ENCODE measurements at regions not wholly inside any gene's neighbourhood (a gene's known extent, or its start where the extent isn't known, plus 50 kb on each side); places are given as distances from the start of the nearest gene placed in this dataset.
"Not testable (repeated sequence)": the region's sequence is repeated elsewhere in the genome, so short reads cannot be mapped to it uniquely, and the experiment has no call there.

- not testable (repeated sequence) for H3K27me3 ChIP-seq (ENCODE audit: control insufficient read depth, insufficient read depth, low read length); H3K36me3 ChIP-seq (ENCODE audit: control insufficient read depth, insufficient read depth, low read length); H3K4me1 ChIP-seq (ENCODE audit: control insufficient read depth, insufficient read depth, low read length); H3K9me3 ChIP-seq (ENCODE audit: control insufficient read depth, insufficient read depth, low read depth, low read length); H3K4me3 ChIP-seq (ENCODE audit: low read depth, low read length); H3K27ac ChIP-seq (ENCODE audit: low read depth, low read length); H3K9ac ChIP-seq (ENCODE audit: low read length)
These were observed 100.4 kb upstream of the SEC22B start for GRCh38 chr1:120276710-120277109.

GRCh38 chr1:120274438-120274837 lies 98.1 kb upstream of the SEC22B start:
- not testable (repeated sequence) for H3K4me3 ChIP-seq (ENCODE audit: low read depth, low read length); H3K36me3 ChIP-seq (ENCODE audit: control insufficient read depth, insufficient read depth, low read length); H3K27ac ChIP-seq (ENCODE audit: low read depth, low read length); H3K27me3 ChIP-seq (ENCODE audit: control insufficient read depth, insufficient read depth, low read length); H3K9ac ChIP-seq (ENCODE audit: low read length); H3K4me1 ChIP-seq (ENCODE audit: control insufficient read depth, insufficient read depth, low read length); H3K9me3 ChIP-seq (ENCODE audit: control insufficient read depth, insufficient read depth, low read depth, low read length)

- not testable (repeated sequence) for H3K4me1 ChIP-seq (ENCODE audit: control insufficient read depth, insufficient read depth, low read length); H3K9me3 ChIP-seq (ENCODE audit: control insufficient read depth, insufficient read depth, low read depth, low read length); H3K9ac ChIP-seq (ENCODE audit: low read length); H3K27ac ChIP-seq (ENCODE audit: low read depth, low read length); H3K27me3 ChIP-seq (ENCODE audit: control insufficient read depth, insufficient read depth, low read length); H3K36me3 ChIP-seq (ENCODE audit: control insufficient read depth, insufficient read depth, low read length); H3K4me3 ChIP-seq (ENCODE audit: low read depth, low read length)
These were observed 97.0 kb upstream of the SEC22B start for GRCh38 chr1:120273363-120273762.

GRCh38 chr1:120272242-120272641 lies 95.9 kb upstream of the SEC22B start:
- not testable (repeated sequence) for H3K4me3 ChIP-seq (ENCODE audit: low read depth, low read length); H3K9me3 ChIP-seq (ENCODE audit: control insufficient read depth, insufficient read depth, low read depth, low read length); H3K9ac ChIP-seq (ENCODE audit: low read length); H3K27me3 ChIP-seq (ENCODE audit: control insufficient read depth, insufficient read depth, low read length); H3K4me1 ChIP-seq (ENCODE audit: control insufficient read depth, insufficient read depth, low read length); H3K27ac ChIP-seq (ENCODE audit: low read depth, low read length); H3K36me3 ChIP-seq (ENCODE audit: control insufficient read depth, insufficient read depth, low read length)

- not testable (repeated sequence) for H3K27ac ChIP-seq (ENCODE audit: low read depth, low read length); H3K4me3 ChIP-seq (ENCODE audit: low read depth, low read length); H3K27me3 ChIP-seq (ENCODE audit: control insufficient read depth, insufficient read depth, low read length); H3K9ac ChIP-seq (ENCODE audit: low read length); H3K4me1 ChIP-seq (ENCODE audit: control insufficient read depth, insufficient read depth, low read length); H3K9me3 ChIP-seq (ENCODE audit: control insufficient read depth, insufficient read depth, low read depth, low read length); H3K36me3 ChIP-seq (ENCODE audit: control insufficient read depth, insufficient read depth, low read length)
These were observed 95.4 kb upstream of the SEC22B start for GRCh38 chr1:120271561-120272221.

- H3K27ac ChIP-seq (ENCODE audit: low read depth, low read length); H3K9me3 ChIP-seq (ENCODE audit: control insufficient read depth, insufficient read depth, low read depth, low read length); H3K36me3 ChIP-seq (ENCODE audit: control insufficient read depth, insufficient read depth, low read length); H3K27me3 ChIP-seq (ENCODE audit: control insufficient read depth, insufficient read depth, low read length); H3K4me3 ChIP-seq (ENCODE audit: low read depth, low read length); H3K9ac ChIP-seq (ENCODE audit: low read length); H3K4me1 ChIP-seq (ENCODE audit: control insufficient read depth, insufficient read depth, low read length): not testable (repeated sequence)
These were observed 91.7 kb upstream of the SEC22B start for GRCh38 chr1:120267894-120268551.

GRCh38 chr1:120264564-120264963 lies 88.2 kb upstream of the SEC22B start:
- H3K9me3 ChIP-seq (ENCODE audit: control insufficient read depth, insufficient read depth, low read depth, low read length); H3K4me1 ChIP-seq (ENCODE audit: control insufficient read depth, insufficient read depth, low read length); H3K36me3 ChIP-seq (ENCODE audit: control insufficient read depth, insufficient read depth, low read length); H3K27me3 ChIP-seq (ENCODE audit: control insufficient read depth, insufficient read depth, low read length); H3K9ac ChIP-seq (ENCODE audit: low read length); H3K27ac ChIP-seq (ENCODE audit: low read depth, low read length); H3K4me3 ChIP-seq (ENCODE audit: low read depth, low read length): not testable (repeated sequence)

GRCh38 chr1:120262791-120263751 lies 86.8 kb upstream of the SEC22B start:
- not testable (repeated sequence) for H3K9ac ChIP-seq (ENCODE audit: low read length); H3K36me3 ChIP-seq (ENCODE audit: control insufficient read depth, insufficient read depth, low read length); H3K9me3 ChIP-seq (ENCODE audit: control insufficient read depth, insufficient read depth, low read depth, low read length); H3K27ac ChIP-seq (ENCODE audit: low read depth, low read length); H3K4me3 ChIP-seq (ENCODE audit: low read depth, low read length); H3K27me3 ChIP-seq (ENCODE audit: control insufficient read depth, insufficient read depth, low read length); H3K4me1 ChIP-seq (ENCODE audit: control insufficient read depth, insufficient read depth, low read length)

- not testable (repeated sequence) for H3K4me3 ChIP-seq (ENCODE audit: low read depth, low read length); H3K27ac ChIP-seq (ENCODE audit: low read depth, low read length); H3K9ac ChIP-seq (ENCODE audit: low read length); H3K4me1 ChIP-seq (ENCODE audit: control insufficient read depth, insufficient read depth, low read length); H3K27me3 ChIP-seq (ENCODE audit: control insufficient read depth, insufficient read depth, low read length); H3K36me3 ChIP-seq (ENCODE audit: control insufficient read depth, insufficient read depth, low read length); H3K9me3 ChIP-seq (ENCODE audit: control insufficient read depth, insufficient read depth, low read depth, low read length)
These were observed 81.4 kb upstream of the SEC22B start for GRCh38 chr1:120257778-120258105.

GRCh38 chr1:120257064-120257777 lies 80.9 kb upstream of the SEC22B start:
- H3K27me3 ChIP-seq (ENCODE audit: control insufficient read depth, insufficient read depth, low read length); H3K9ac ChIP-seq (ENCODE audit: low read length); H3K27ac ChIP-seq (ENCODE audit: low read depth, low read length); H3K36me3 ChIP-seq (ENCODE audit: control insufficient read depth, insufficient read depth, low read length); H3K4me1 ChIP-seq (ENCODE audit: control insufficient read depth, insufficient read depth, low read length); H3K9me3 ChIP-seq (ENCODE audit: control insufficient read depth, insufficient read depth, low read depth, low read length); H3K4me3 ChIP-seq (ENCODE audit: low read depth, low read length): not testable (repeated sequence)

- not testable (repeated sequence) for H3K27me3 ChIP-seq (ENCODE audit: control insufficient read depth, insufficient read depth, low read length); H3K9me3 ChIP-seq (ENCODE audit: control insufficient read depth, insufficient read depth, low read depth, low read length); H3K4me1 ChIP-seq (ENCODE audit: control insufficient read depth, insufficient read depth, low read length); H3K4me3 ChIP-seq (ENCODE audit: low read depth, low read length); H3K27ac ChIP-seq (ENCODE audit: low read depth, low read length); H3K36me3 ChIP-seq (ENCODE audit: control insufficient read depth, insufficient read depth, low read length); H3K9ac ChIP-seq (ENCODE audit: low read length)
These were observed 74.4 kb upstream of the SEC22B start for GRCh38 chr1:120250756-120251155.
